ENCODE measurements at regions not wholly inside any gene's neighbourhood (a gene's known extent, or its start where the extent isn't known, plus 50 kb on each side); places are given as distances from the start of the nearest gene placed in this dataset.

GRCh38 chr5:89695371-89695770, 714.2 kb downstream of the CETN3 start:
- TF ChIP-seq RAD21 (IDR thresholded peaks at IDR 0.05 in 1 of 2, conservative IDR thresholded peaks at IDR 0.05 in 1 of 2; ENCODE audit: low read depth in 2 of 2, low read length in 2 of 2) (no peak), CTCF (IDR thresholded peaks at IDR 0.05; ENCODE audit: control extremely low read depth in 1 of 3, insufficient read depth in 1 of 3, low read depth in 1 of 3, low read length in 3 of 3) (no peak), POLR2AphosphoS5 (IDR thresholded peaks at IDR 0.05; ENCODE audit: low read depth, low read length) (no peak), TAF1 (IDR thresholded peaks at IDR 0.05; ENCODE audit: low read depth, low read length) (no peak), POLR2A (IDR thresholded peaks at IDR 0.05; ENCODE audit: control extremely low read depth in 1 of 2, low read depth in 2 of 2, low read length in 2 of 2) (no peak)
- TF ChIP-seq, protein P1, sequence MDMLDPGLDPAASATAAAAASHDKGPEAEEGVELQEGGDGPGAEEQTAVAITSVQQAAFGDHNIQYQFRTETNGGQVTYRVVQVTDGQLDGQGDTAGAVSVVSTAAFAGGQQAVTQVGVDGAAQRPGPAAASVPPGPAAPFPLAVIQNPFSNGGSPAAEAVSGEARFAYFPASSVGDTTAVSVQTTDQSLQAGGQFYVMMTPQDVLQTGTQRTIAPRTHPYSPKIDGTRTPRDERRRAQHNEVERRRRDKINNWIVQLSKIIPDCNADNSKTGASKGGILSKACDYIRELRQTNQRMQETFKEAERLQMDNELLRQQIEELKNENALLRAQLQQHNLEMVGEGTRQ (IDR thresholded peaks at IDR 0.05; ENCODE audit: low read length): no peak
- TF ChIP-seq, protein P2, sequence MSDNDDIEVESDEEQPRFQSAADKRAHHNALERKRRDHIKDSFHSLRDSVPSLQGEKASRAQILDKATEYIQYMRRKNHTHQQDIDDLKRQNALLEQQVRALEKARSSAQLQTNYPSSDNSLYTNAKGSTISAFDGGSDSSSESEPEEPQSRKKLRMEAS (IDR thresholded peaks at IDR 0.05): no peak
